ENCODE measurements at regions not wholly inside any gene's neighbourhood (a gene's known extent, or its start where the extent isn't known, plus 50 kb on each side); places are given as distances from the start of the nearest gene placed in this dataset.
"Not testable (repeated sequence)": the region's sequence is repeated elsewhere in the genome, so short reads cannot be mapped to it uniquely, and the experiment has no call there.

GRCh38 chr1:187931776-187932175, 1103.0 kb downstream of the PLA2G4A start:
- DNase-seq = no peak

- DNase-seq = peak; percentile 38
Measured at GRCh38 chr1:187933562-187934419, 1105.0 kb downstream of the PLA2G4A start.

GRCh38 chr1:187936667-187937066, 1107.9 kb downstream of the PLA2G4A start:
- no peak for DNase-seq

GRCh38 chr1:187938092-187938491, 1109.3 kb downstream of the PLA2G4A start:
- DNase-seq = no peak

GRCh38 chr1:187942986-187943385, 1114.2 kb downstream of the PLA2G4A start:
- peak; percentile 11 for DNase-seq

- DNase-seq = no peak
Measured at GRCh38 chr1:187943606-187944403, 1115.1 kb downstream of the PLA2G4A start.

- not testable (repeated sequence) for DNase-seq
Measured at GRCh38 chr1:187946661-187947060, 1117.9 kb downstream of the PLA2G4A start.

GRCh38 chr1:187947359-187947758, 1118.6 kb downstream of the PLA2G4A start:
- no peak for DNase-seq

GRCh38 chr1:187948170-187948794, 1119.5 kb downstream of the PLA2G4A start:
- no peak for DNase-seq

- no peak for DNase-seq
Measured at GRCh38 chr1:187949567-187949966, 1120.8 kb downstream of the PLA2G4A start.

- DNase-seq = no peak
Measured at GRCh38 chr1:187951817-187952216, 1123.1 kb downstream of the PLA2G4A start.

GRCh38 chr1:187952446-187952845, 1123.7 kb downstream of the PLA2G4A start:
- no peak for DNase-seq

GRCh38 chr1:187956975-187957374, 1128.2 kb downstream of the PLA2G4A start:
- no peak for DNase-seq

- no peak for DNase-seq
Measured at GRCh38 chr1:187958207-187958606, 1129.5 kb downstream of the PLA2G4A start.

- peak; percentile 6 for DNase-seq
Measured at GRCh38 chr1:187959062-187959461, 1130.3 kb downstream of the PLA2G4A start.

- no peak for DNase-seq
Measured at GRCh38 chr1:187960125-187960638, 1131.4 kb downstream of the PLA2G4A start.

GRCh38 chr1:187961895-187962294, 1133.1 kb downstream of the PLA2G4A start:
- DNase-seq = no peak

GRCh38 chr1:187971851-187972250, 1143.1 kb downstream of the PLA2G4A start:
- DNase-seq = no peak

GRCh38 chr1:187977298-187977697, 1148.5 kb downstream of the PLA2G4A start:
- peak; percentile 32 for DNase-seq

- DNase-seq = no peak
Measured at GRCh38 chr1:187985145-187985896, 1156.6 kb downstream of the PLA2G4A start.

GRCh38 chr1:187985897-187986654, 1157.3 kb downstream of the PLA2G4A start:
- no peak for DNase-seq
